Neural progenitor cell (in vitro differentiated cells): ENCODE measurements at regions not wholly inside any gene's neighbourhood (a gene's known extent, or its start where the extent isn't known, plus 50 kb on each side); places are given as distances from the start of the nearest gene placed in this dataset.

Experiments
- DNase-seq: peaks from one replicate; pipeline ENCODE4 v3.0.0-alpha.2; 2016; ENCODE audit warnings: low spot score
- H2AFZ ChIP-seq: fragments of 200-600 bp; sonication (generic); replicated peaks from 2 replicates; pipeline ENCODE4 v1.6.1; 2016; ENCODE audit warnings: antibody characterized with exemption
- H3F3A ChIP-seq: fragments of 200-600 bp; sonication (generic); 2 replicates; pipeline ENCODE4 v1.6.1; 2016; ENCODE audit warnings: antibody characterized with exemption, low read depth
- H3K27ac ChIP-seq: fragments of 200-600 bp; sonication (generic); 2 replicates; pipeline ENCODE4 v1.5.1; 2016; ENCODE audit warnings: mild to moderate bottlenecking
- H3K27me3 ChIP-seq: fragments of 200-600 bp; sonication (generic); 2 replicates; pipeline ENCODE4 v1.6.1; 2016; ENCODE audit warnings: mild to moderate bottlenecking, moderate library complexity
- H3K36me3 ChIP-seq: fragments of 200-600 bp; sonication (generic); 2 replicates; pipeline ENCODE4 v1.5.1; 2016
- H3K4me1 ChIP-seq: fragments of 200-600 bp; sonication (generic); 2 replicates; pipeline ENCODE4 v1.6.1; 2016; ENCODE audit warnings: mixed run types
- H3K4me2 ChIP-seq: fragments of 200-600 bp; sonication (generic); 2 replicates; pipeline ENCODE4 v1.6.1; 2016
- H3K4me3 ChIP-seq: fragments of 200-600 bp; sonication (generic); 2 replicates; pipeline ENCODE4 v1.5.1; 2016
- H3K79me2 ChIP-seq: fragments of 200-600 bp; sonication (generic); 2 replicates; pipeline ENCODE4 v1.6.1; 2016; ENCODE audit warnings: low read depth
- H3K9ac ChIP-seq: fragments of 200-600 bp; sonication (generic); 2 replicates; pipeline ENCODE4 v1.6.1; 2016
- H3K9me3 ChIP-seq: fragments of 200-600 bp; sonication (generic); 2 replicates; pipeline ENCODE4 v1.5.1; 2016; ENCODE audit warnings: low read depth
- H4K20me1 ChIP-seq: fragments of 200-600 bp; sonication (generic); 2 replicates; pipeline ENCODE4 v1.6.1; 2016; ENCODE audit warnings: low read depth
- H3K27ac Mint-ChIP-seq: 3 replicates; pipeline ENCODE4 v1.8.0; 2021; ENCODE audit warnings: mixed read lengths
- H3K27me3 Mint-ChIP-seq: 2 replicates; pipeline ENCODE4 v1.8.0; 2022; ENCODE audit warnings: low read depth, mild to moderate bottlenecking, inconsistent platforms, moderate library complexity, mixed read lengths; ENCODE audit not compliant: insufficient read depth
- H3K36me3 Mint-ChIP-seq: 3 replicates; pipeline ENCODE4 v1.8.0; 2021; ENCODE audit warnings: mixed read lengths
- H3K4me1 Mint-ChIP-seq: 3 replicates; pipeline ENCODE4 v1.8.0; 2021; ENCODE audit warnings: mixed read lengths
- H3K4me3 Mint-ChIP-seq: 3 replicates; pipeline ENCODE4 v1.8.0; 2021; ENCODE audit warnings: mild to moderate bottlenecking, moderate library complexity, mixed read lengths
- H3K9me3 Mint-ChIP-seq: 3 replicates; pipeline ENCODE4 v1.8.0; 2020; ENCODE audit warnings: mixed read lengths
- CTCF ChIP-seq: fragments of 200-600 bp; sonication (generic); IDR thresholded peaks from 2 replicates; pipeline ENCODE4 v1.5.1; 2017; ENCODE audit warnings: antibody characterized with exemption, mild to moderate bottlenecking
- EZH2 ChIP-seq: fragments of 200-600 bp; sonication (generic); IDR thresholded peaks from 2 replicates; pipeline ENCODE4 v1.6.1; 2017; ENCODE audit warnings: antibody characterized with exemption, mild to moderate bottlenecking, moderate library complexity
- EZH2phosphoT487 ChIP-seq: fragments of 200-600 bp; sonication (generic); IDR thresholded peaks from 2 replicates; pipeline ENCODE4 v1.6.1; 2017; ENCODE audit warnings: antibody characterized with exemption

GRCh38 chr2:43006834-43007543 is 214.6 kb upstream of the HAAO start:
- TF ChIP-seq EZH2 (no peak), EZH2phosphoT487 (no peak), CTCF (no peak)
- no peak for DNase-seq

DNA sequence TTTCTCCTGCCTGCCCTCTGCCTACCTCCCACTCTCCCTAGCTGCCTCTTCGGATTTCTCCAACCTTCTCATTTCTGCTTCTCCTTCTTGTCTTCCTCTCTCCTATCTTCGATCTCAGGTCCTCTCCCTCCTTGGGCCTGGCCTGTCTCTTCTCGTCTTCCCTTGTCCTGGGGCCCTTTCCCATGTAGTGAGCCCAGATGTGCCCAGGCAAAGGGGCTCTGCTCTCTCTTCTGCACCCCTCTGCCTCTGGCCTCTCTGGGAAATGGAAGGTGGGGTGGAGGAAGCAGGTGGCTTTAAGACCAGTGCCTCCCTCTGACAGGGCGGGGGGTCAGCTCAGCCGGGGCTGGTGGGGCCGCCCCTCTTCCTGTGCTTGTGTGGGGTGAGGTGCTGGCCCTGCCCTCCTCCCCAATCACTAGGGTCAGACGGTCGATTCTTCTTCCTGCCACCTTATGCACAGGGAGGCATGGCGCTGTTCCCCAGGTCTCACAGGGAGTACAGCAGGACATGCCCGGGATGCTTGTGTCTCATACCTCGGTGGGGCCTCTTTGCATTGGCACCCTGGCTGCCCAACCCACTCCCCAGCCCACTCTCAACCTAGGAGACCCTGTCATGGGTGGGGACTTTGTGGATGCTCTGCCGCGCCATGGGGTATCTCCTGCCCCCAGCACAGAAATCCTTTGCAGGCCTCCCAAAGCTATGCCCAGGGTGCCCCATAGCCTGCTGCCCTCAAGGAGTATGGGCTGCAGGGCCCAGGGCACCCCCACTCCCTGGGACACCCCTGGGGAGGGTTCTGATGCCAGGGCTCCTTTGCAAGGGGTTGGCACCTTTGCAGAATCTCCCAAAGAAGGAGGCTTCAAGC is 213.8 kb upstream of the HAAO start:
- H4K20me1 ChIP-seq, result no peaks in the 10 kb centered on the region
- peaks cover 23% of the 10 kb centered on the region for H3K27me3 Mint-ChIP-seq
- no peaks in the 10 kb centered on the region for H3K9me3 ChIP-seq
- H3F3A ChIP-seq, result peaks cover 5% of the 10 kb centered on the region
- TF ChIP-seq EZH2phosphoT487 (no peak), CTCF (no peak), EZH2 (no peak)
- peaks cover 18% of the 10 kb centered on the region for H3K4me1 Mint-ChIP-seq
- H3K36me3 ChIP-seq, result no peaks in the 10 kb centered on the region
- peak overlapping the region; percentile 3 for H3K27ac Mint-ChIP-seq
- no peaks in the 10 kb centered on the region for H3K79me2 ChIP-seq
- H2AFZ ChIP-seq, result no peak overlapping the region
- H3K9ac ChIP-seq, result no peak overlapping the region
- H3K4me2 ChIP-seq, result no peak overlapping the region
- no peaks in the 10 kb centered on the region for H3K27me3 ChIP-seq
- H3K27ac ChIP-seq, result no peak overlapping the region
- peaks cover 9% of the 10 kb centered on the region for H3K9me3 Mint-ChIP-seq
- DNase-seq, result no peak
- no peak overlapping the region for H3K4me3 ChIP-seq
- H3K4me1 ChIP-seq, result peaks cover 21% of the 10 kb centered on the region
- H3K4me3 Mint-ChIP-seq, result no peak overlapping the region
- peaks cover 2% of the 10 kb centered on the region for H3K36me3 Mint-ChIP-seq

More at GRCh38 chr2:43006834-43007543, 214.6 kb upstream of the HAAO start:
- Mint-ChIP-seq H3K27me3 (peaks cover 23% of the 10 kb centered on the region), H3K36me3 (peaks cover 2% of the 10 kb centered on the region), H3K4me1 (peaks cover 17% of the 10 kb centered on the region), H3K4me3 (no peak overlapping the region), H3K27ac (no peak overlapping the region), H3K9me3 (peaks cover 9% of the 10 kb centered on the region)
- no peak overlapping the region for H3K4me3 ChIP-seq
- no peak overlapping the region for H3K9ac ChIP-seq
- H3K4me1 ChIP-seq, result peaks cover 22% of the 10 kb centered on the region
- no peaks in the 10 kb centered on the region for H4K20me1 ChIP-seq
- H3K79me2 ChIP-seq, result no peaks in the 10 kb centered on the region
- no peaks in the 10 kb centered on the region for H3K9me3 ChIP-seq
- H2AFZ ChIP-seq, result no peak overlapping the region
- H3F3A ChIP-seq, result peaks cover 6% of the 10 kb centered on the region
- H3K27ac ChIP-seq, result no peak overlapping the region
- no peaks in the 10 kb centered on the region for H3K27me3 ChIP-seq
- no peak overlapping the region for H3K4me2 ChIP-seq
- H3K36me3 ChIP-seq, result no peaks in the 10 kb centered on the region

DNA sequence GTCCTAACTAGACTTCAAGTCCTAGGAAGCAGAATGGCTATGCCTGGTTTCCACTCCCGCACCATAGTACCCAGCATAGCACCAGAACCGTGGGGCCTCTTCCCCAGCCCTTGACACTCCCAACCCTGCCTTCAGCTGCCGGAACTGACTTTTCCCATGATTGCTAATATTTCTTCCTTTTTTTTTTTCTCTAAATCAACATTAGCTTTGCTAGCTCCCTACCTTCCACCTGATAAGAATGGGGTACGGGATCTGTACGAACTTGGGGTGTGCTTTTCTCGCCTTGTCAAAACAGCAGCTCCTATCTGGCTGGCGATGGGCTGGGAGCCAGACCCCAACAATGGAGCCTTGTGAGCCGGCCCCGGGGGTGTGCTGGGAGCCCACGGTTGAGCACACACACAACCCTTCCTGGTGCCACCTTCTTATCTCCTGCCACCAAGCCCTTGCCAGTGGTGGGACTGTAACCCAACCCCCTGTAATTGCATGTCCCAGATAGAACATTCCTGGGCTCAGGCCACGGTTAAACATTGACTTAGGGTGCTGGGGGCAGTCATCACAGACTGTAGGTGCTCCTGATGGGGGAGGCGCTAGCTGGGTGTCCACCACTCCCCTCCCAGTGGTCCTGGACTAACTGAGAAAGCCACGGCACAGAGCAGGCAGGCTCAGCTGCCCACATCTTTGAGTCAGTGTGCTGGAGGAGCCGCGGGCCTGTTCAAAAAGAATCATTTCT is 213.0 kb upstream of the HAAO start:
- Mint-ChIP-seq H3K36me3 (peaks cover 2% of the 10 kb centered on the region), H3K4me1 (peaks cover 16% of the 10 kb centered on the region), H3K27me3 (peaks cover 23% of the 10 kb centered on the region), H3K4me3 (no peak overlapping the region), H3K9me3 (peaks cover 9% of the 10 kb centered on the region), H3K27ac (peak overlapping the region; percentile 9)
- Histone ChIP-seq H3K4me1 (peaks cover 13% of the 10 kb centered on the region), H3K27me3 (no peaks in the 10 kb centered on the region), H3K9me3 (no peaks in the 10 kb centered on the region), H3K9ac (no peak overlapping the region), H3K4me2 (no peak overlapping the region), H3K27ac (no peak overlapping the region), H2AFZ (no peak overlapping the region), H4K20me1 (no peaks in the 10 kb centered on the region), H3K79me2 (no peaks in the 10 kb centered on the region), H3K36me3 (no peaks in the 10 kb centered on the region), H3K4me3 (no peak overlapping the region), H3F3A (no peaks in the 10 kb centered on the region)
- TF ChIP-seq EZH2, result no peak
- TF ChIP-seq EZH2phosphoT487, result no peak
- no peak for TF ChIP-seq CTCF
- no peak for DNase-seq
